ENCODE measurements at regions not wholly inside any gene's neighbourhood (a gene's known extent, or its start where the extent isn't known, plus 50 kb on each side); places are given as distances from the start of the nearest gene placed in this dataset.

GRCh38 chr1:228975238-228975907, 240.1 kb downstream of the RHOU start:
- H3K4me3 ChIP-seq: no peak overlapping the region
- no peak overlapping the region for H3K27ac ChIP-seq
- H3K36me3 ChIP-seq: no peaks in the 10 kb centered on the region
- ATAC-seq: no peak
- peaks cover 0 to 19% (median 7%) of the 10 kb centered on the region in 3 donors for H3K4me1 ChIP-seq
- 93 to 100% methylated on average over 3 to 5 of the region's 8 CpGs for WGBS, 2 donors (ENCODE audit: low coverage in 1 of 2)
- H3K27me3 ChIP-seq: no peaks in the 10 kb centered on the region
- H3K9me3 ChIP-seq: no peaks in the 10 kb centered on the region
- no peak for TF ChIP-seq POLR2A (IDR thresholded peaks at IDR 0.05)
- no peak for TF ChIP-seq POLR2AphosphoS5 (IDR thresholded peaks at IDR 0.05)
- TF ChIP-seq, protein P1, sequence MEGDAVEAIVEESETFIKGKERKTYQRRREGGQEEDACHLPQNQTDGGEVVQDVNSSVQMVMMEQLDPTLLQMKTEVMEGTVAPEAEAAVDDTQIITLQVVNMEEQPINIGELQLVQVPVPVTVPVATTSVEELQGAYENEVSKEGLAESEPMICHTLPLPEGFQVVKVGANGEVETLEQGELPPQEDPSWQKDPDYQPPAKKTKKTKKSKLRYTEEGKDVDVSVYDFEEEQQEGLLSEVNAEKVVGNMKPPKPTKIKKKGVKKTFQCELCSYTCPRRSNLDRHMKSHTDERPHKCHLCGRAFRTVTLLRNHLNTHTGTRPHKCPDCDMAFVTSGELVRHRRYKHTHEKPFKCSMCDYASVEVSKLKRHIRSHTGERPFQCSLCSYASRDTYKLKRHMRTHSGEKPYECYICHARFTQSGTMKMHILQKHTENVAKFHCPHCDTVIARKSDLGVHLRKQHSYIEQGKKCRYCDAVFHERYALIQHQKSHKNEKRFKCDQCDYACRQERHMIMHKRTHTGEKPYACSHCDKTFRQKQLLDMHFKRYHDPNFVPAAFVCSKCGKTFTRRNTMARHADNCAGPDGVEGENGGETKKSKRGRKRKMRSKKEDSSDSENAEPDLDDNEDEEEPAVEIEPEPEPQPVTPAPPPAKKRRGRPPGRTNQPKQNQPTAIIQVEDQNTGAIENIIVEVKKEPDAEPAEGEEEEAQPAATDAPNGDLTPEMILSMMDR (IDR thresholded peaks at IDR 0.05): no peak
- TF ChIP-seq EP300 (IDR thresholded peaks at IDR 0.05): no peak

DNA sequence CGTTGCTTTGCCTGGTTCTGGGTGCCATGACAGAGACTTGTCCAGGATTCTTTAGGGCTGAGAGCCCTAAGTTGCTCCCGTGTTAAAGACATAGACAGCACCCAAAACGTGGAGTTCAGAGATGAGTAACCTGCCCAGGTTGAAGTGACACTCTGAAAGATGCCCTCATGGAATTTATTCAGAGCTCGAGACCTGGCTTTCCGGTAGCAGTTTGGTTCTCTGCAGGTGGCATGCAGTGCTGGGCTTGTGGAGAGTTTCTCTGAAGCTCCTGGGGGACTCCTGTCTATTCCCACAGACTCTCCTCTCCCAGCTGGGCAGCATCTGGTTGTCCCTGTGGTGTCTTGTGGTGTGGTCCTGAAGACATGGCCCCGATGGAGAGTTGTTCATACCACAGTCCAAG, 241.0 kb downstream of the RHOU start:
- 89 to 100% methylated on average over 3 of the region's 6 CpGs for WGBS, 2 donors (ENCODE audit: low coverage in 1 of 2)

GRCh38 chr1:228977307-228977706, 242.0 kb downstream of the RHOU start:
- H3K27ac ChIP-seq: no peak overlapping the region
- H3K4me1 ChIP-seq: peaks cover 0 to 19% (median 7%) of the 10 kb centered on the region in 3 donors
- no peaks in the 10 kb centered on the region for H3K9me3 ChIP-seq
- whole genome bisulfite sequencing, 2 donors (ENCODE audit: low coverage in 1 of 2): 72 to 90% methylated on average over 5 of the region's 8 CpGs
- ATAC-seq: no peak
- no peak for TF ChIP-seq EP300 (IDR thresholded peaks at IDR 0.05)
- TF ChIP-seq, protein P1 (IDR thresholded peaks at IDR 0.05): no peak
- no peak for TF ChIP-seq POLR2AphosphoS5 (IDR thresholded peaks at IDR 0.05)
- TF ChIP-seq POLR2A (IDR thresholded peaks at IDR 0.05): no peak
- H3K36me3 ChIP-seq: no peaks in the 10 kb centered on the region
- no peaks in the 10 kb centered on the region for H3K27me3 ChIP-seq
- no peak overlapping the region for H3K4me3 ChIP-seq

More for the DNA sequence above, 241.0 kb downstream of the RHOU start:
- ATAC-seq: no peak
- no peak overlapping the region for H3K27ac ChIP-seq
- no peak overlapping the region for H3K4me3 ChIP-seq
- H3K4me1 ChIP-seq: peaks cover 0 to 19% (median 7%) of the 10 kb centered on the region in 3 donors
- H3K27me3 ChIP-seq: no peaks in the 10 kb centered on the region
- H3K36me3 ChIP-seq: no peaks in the 10 kb centered on the region
- H3K9me3 ChIP-seq: no peaks in the 10 kb centered on the region
- TF ChIP-seq, protein P1 (IDR thresholded peaks at IDR 0.05): no peak
- no peak for TF ChIP-seq EP300 (IDR thresholded peaks at IDR 0.05)
- TF ChIP-seq POLR2A (IDR thresholded peaks at IDR 0.05): no peak
- no peak for TF ChIP-seq POLR2AphosphoS5 (IDR thresholded peaks at IDR 0.05)

DNA sequence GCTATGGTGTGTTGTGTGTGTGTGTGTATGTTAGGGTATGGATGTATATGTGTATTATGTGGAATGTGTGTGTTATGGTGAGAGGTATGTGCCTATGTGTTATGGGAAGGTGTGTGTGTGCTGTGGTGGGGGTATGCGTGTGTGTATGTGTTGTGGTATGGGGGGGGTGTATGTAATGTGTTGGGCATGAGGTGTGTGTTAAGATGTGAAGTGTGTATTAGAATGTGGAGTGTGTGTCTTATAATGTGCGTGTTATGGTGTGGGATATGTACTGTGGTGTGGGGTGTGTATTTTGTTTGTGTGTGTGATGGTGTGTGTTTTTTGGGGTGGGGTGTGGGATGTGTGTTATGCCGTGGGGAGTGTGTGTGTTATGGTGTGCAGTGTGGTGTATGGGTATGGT, 242.5 kb downstream of the RHOU start:
- TF ChIP-seq EP300 (IDR thresholded peaks at IDR 0.05) (no peak), POLR2AphosphoS5 (IDR thresholded peaks at IDR 0.05) (no peak), POLR2A (IDR thresholded peaks at IDR 0.05) (no peak)
- TF ChIP-seq, protein P1 (IDR thresholded peaks at IDR 0.05): no peak
- ATAC-seq: no peak
- H3K36me3 ChIP-seq: no peaks in the 10 kb centered on the region
- no peak overlapping the region for H3K27ac ChIP-seq
- peaks cover 0 to 19% (median 7%) of the 10 kb centered on the region in 3 donors for H3K4me1 ChIP-seq
- H3K9me3 ChIP-seq: no peaks in the 10 kb centered on the region
- WGBS, 2 donors (ENCODE audit: low coverage in 1 of 2): 84 to 88% methylated on average over 3 of the region's 3 CpGs
- no peak overlapping the region for H3K4me3 ChIP-seq
- no peaks in the 10 kb centered on the region for H3K27me3 ChIP-seq
